Suppressor macrophage treated with lipopolysaccharide for 1 hour (primary cell): ENCODE measurements at regions not wholly inside any gene's neighbourhood (a gene's known extent, or its start where the extent isn't known, plus 50 kb on each side); places are given as distances from the start of the nearest gene placed in this dataset.
A peak's percentile ranks its signal among the peaks of the same experiment; 100 is the strongest.

Experiments
- DNase-seq, 3 donors: peaks; one replicate each; pipeline ENCODE4 v3.0.0-alpha.2; 2020 to 2022

GRCh38 chr15:70342141-70342540, 244.4 kb upstream of the TLE3 start:
- DNase-seq, result no peak

GRCh38 chr15:70341566-70341965, 243.8 kb upstream of the TLE3 start:
- DNase-seq, result no peak

GRCh38 chr15:70340494-70340870, 242.8 kb upstream of the TLE3 start:
- peak; percentile 46 to 62 (median 61) for DNase-seq

- DNase-seq, result peak; percentile 84 to 92 (median 89)
These were observed 242.1 kb upstream of the TLE3 start for GRCh38 chr15:70339571-70340493.

- DNase-seq, result no peak
These were observed 239.8 kb upstream of the TLE3 start for GRCh38 chr15:70337277-70338186.

- peak in 2 of 3 donors; percentile 39 to 53 for DNase-seq
These were observed 238.8 kb upstream of the TLE3 start for GRCh38 chr15:70336425-70337009.

GRCh38 chr15:70334286-70334685, 236.6 kb upstream of the TLE3 start:
- no peak for DNase-seq

- peak; percentile 69 to 83 (median 76) for DNase-seq
These were observed 231.5 kb upstream of the TLE3 start for GRCh38 chr15:70329179-70329578.

- no peak for DNase-seq
These were observed 231.0 kb upstream of the TLE3 start for GRCh38 chr15:70328679-70329115.

GRCh38 chr15:70327856-70328678, 230.3 kb upstream of the TLE3 start:
- peak; percentile 32 to 51 (median 48) for DNase-seq

- no peak for DNase-seq
These were observed 229.7 kb upstream of the TLE3 start for GRCh38 chr15:70327328-70327855.

- DNase-seq, result peak in 1 of 3 donors; percentile 28
These were observed 226.6 kb upstream of the TLE3 start for GRCh38 chr15:70324001-70324974.

GRCh38 chr15:70323111-70323851, 225.6 kb upstream of the TLE3 start:
- peak in 2 of 3 donors; percentile 25 to 26 for DNase-seq

GRCh38 chr15:70322051-70322668, 224.4 kb upstream of the TLE3 start:
- peak; percentile 46 to 61 (median 50) for DNase-seq

GRCh38 chr15:70321172-70321819, 223.6 kb upstream of the TLE3 start:
- DNase-seq, result no peak

GRCh38 chr15:70320482-70320881, 222.8 kb upstream of the TLE3 start:
- DNase-seq, result peak; percentile 46 to 68 (median 66)

GRCh38 chr15:70320077-70320476, 222.4 kb upstream of the TLE3 start:
- DNase-seq, result no peak

- no peak for DNase-seq
These were observed 221.7 kb upstream of the TLE3 start for GRCh38 chr15:70319466-70319865.
